ENCODE measurements at regions not wholly inside any gene's neighbourhood (a gene's known extent, or its start where the extent isn't known, plus 50 kb on each side); places are given as distances from the start of the nearest gene placed in this dataset.

DNA sequence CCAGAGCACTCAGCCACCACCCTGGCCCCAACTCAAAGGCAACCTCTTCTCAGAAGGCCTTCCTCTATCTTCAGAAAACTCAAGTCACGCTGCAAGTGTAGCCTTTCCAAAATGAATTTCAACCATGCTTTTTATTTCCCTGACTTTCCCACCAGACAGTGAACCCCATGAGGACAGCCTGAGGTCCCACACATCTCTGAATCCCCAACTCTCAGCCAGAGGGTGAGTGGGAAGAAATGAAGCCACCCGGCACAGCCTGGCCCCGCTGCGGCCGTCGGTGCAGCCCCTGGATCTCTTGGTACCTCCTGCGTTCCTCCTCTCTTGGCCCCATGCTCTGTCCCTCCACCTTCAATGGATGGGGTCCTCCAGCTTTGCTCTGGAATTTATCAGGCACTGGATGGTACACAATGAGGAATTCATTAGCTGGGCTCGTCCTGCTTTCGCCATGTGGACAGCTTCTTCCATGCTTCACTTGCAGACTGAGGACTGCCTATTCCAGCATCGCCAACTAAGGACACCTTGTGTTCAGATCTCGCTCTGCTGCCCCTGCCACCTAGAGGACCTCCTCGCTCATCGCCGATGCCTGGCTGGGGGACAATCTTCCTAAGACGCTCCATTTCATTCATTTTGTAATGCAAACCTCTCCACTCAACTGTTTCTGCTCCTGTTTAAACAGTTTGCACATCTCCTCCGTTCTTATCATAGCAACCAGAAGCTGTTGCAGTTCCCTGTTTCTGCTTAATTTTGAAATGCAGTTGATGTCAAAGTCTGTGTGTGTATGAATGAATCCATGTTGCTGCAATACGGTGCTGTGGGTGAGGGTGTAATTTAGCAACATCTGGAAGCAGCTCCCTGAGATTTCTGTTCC, 672.1 kb downstream of the TBC1D22A start:
- no peaks in the 10 kb centered on the region for H3K9me3 ChIP-seq (ENCODE audit: low read depth)
- TF ChIP-seq, protein P1, sequence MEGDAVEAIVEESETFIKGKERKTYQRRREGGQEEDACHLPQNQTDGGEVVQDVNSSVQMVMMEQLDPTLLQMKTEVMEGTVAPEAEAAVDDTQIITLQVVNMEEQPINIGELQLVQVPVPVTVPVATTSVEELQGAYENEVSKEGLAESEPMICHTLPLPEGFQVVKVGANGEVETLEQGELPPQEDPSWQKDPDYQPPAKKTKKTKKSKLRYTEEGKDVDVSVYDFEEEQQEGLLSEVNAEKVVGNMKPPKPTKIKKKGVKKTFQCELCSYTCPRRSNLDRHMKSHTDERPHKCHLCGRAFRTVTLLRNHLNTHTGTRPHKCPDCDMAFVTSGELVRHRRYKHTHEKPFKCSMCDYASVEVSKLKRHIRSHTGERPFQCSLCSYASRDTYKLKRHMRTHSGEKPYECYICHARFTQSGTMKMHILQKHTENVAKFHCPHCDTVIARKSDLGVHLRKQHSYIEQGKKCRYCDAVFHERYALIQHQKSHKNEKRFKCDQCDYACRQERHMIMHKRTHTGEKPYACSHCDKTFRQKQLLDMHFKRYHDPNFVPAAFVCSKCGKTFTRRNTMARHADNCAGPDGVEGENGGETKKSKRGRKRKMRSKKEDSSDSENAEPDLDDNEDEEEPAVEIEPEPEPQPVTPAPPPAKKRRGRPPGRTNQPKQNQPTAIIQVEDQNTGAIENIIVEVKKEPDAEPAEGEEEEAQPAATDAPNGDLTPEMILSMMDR (IDR thresholded peaks at IDR 0.05; ENCODE audit: low read depth, low read length), result no peak
- DNase-seq (ENCODE audit: low read depth in 1 of 2, low spot score in 1 of 2), result no peak
- no peaks in the 10 kb centered on the region for H3K27me3 ChIP-seq
- no peaks in the 10 kb centered on the region for H3K4me1 ChIP-seq (ENCODE audit: low read depth)
- no peak overlapping the region for H3K27ac ChIP-seq
- no peak overlapping the region for H3K4me3 ChIP-seq
- H3K36me3 ChIP-seq, result no peaks in the 10 kb centered on the region

GRCh38 chr22:47433627-47434026, 671.2 kb downstream of the TBC1D22A start:
- H3K9me3 ChIP-seq (ENCODE audit: low read depth), result no peaks in the 10 kb centered on the region
- no peaks in the 10 kb centered on the region for H3K27me3 ChIP-seq
- no peak for DNase-seq (ENCODE audit: low read depth in 1 of 2, low spot score in 1 of 2)
- TF ChIP-seq, protein P1 (IDR thresholded peaks at IDR 0.05; ENCODE audit: low read depth, low read length), result no peak
- H3K36me3 ChIP-seq, result no peaks in the 10 kb centered on the region
- no peaks in the 10 kb centered on the region for H3K4me1 ChIP-seq (ENCODE audit: low read depth)
- H3K4me3 ChIP-seq, result no peak overlapping the region
- no peak overlapping the region for H3K27ac ChIP-seq

GRCh38 chr22:47432683-47433082, 670.2 kb downstream of the TBC1D22A start:
- no peaks in the 10 kb centered on the region for H3K9me3 ChIP-seq (ENCODE audit: low read depth)
- no peaks in the 10 kb centered on the region for H3K27me3 ChIP-seq
- H3K4me3 ChIP-seq, result no peak overlapping the region
- TF ChIP-seq, protein P1 (IDR thresholded peaks at IDR 0.05; ENCODE audit: low read depth, low read length), result no peak
- H3K4me1 ChIP-seq (ENCODE audit: low read depth), result no peaks in the 10 kb centered on the region
- no peak for DNase-seq (ENCODE audit: low read depth in 1 of 2, low spot score in 1 of 2)
- no peaks in the 10 kb centered on the region for H3K36me3 ChIP-seq
- no peak overlapping the region for H3K27ac ChIP-seq

- Histone ChIP-seq H3K27ac (no peak overlapping the region), H3K4me1 (ENCODE audit: low read depth) (no peaks in the 10 kb centered on the region), H3K27me3 (no peaks in the 10 kb centered on the region), H3K9me3 (ENCODE audit: low read depth) (no peaks in the 10 kb centered on the region), H3K4me3 (no peak overlapping the region), H3K36me3 (no peaks in the 10 kb centered on the region)
- TF ChIP-seq, protein P1 (IDR thresholded peaks at IDR 0.05; ENCODE audit: low read depth, low read length), result no peak
- no peak for DNase-seq (ENCODE audit: low read depth in 1 of 2, low spot score in 1 of 2)
Measured at GRCh38 chr22:47423861-47424820, 661.7 kb downstream of the TBC1D22A start.

- DNase-seq (ENCODE audit: low read depth in 1 of 2, low spot score in 1 of 2), result no peak
- Histone ChIP-seq H3K27ac (no peak overlapping the region), H3K9me3 (ENCODE audit: low read depth) (no peaks in the 10 kb centered on the region), H3K27me3 (no peaks in the 10 kb centered on the region), H3K4me3 (no peak overlapping the region), H3K36me3 (no peaks in the 10 kb centered on the region), H3K4me1 (ENCODE audit: low read depth) (no peaks in the 10 kb centered on the region)
- TF ChIP-seq, protein P1 (IDR thresholded peaks at IDR 0.05; ENCODE audit: low read depth, low read length), result no peak
Measured at GRCh38 chr22:47423266-47423665, 660.8 kb downstream of the TBC1D22A start.
